Activated CD4-positive, alpha-beta T cell treated with anti-CD3 and anti-CD28 coated beads, Interleukin-2, Interleukin-4, amounts not matched to agents 100 ng/mL and 50 ng/mL, durations not matched to agents 16 hours and 8 hours (primary cell): ENCODE measurements at regions not wholly inside any gene's neighbourhood (a gene's known extent, or its start where the extent isn't known, plus 50 kb on each side); places are given as distances from the start of the nearest gene placed in this dataset.

Experiments used
- DNase-seq: peaks from one replicate; pipeline ENCODE4 v3.0.0-alpha.2; 2020; ENCODE audit warnings: low spot score

GRCh38 chr17:79243603-79243990, 169.0 kb downstream of the ENGASE start:
- DNase-seq: no peak

- DNase-seq: no peak
Observed at GRCh38 chr17:79242873-79243602, 168.4 kb downstream of the ENGASE start.

- DNase-seq: no peak
Observed at GRCh38 chr17:79242393-79242792, 167.8 kb downstream of the ENGASE start.

- DNase-seq: no peak
Observed at GRCh38 chr17:79241616-79242015, 167.0 kb downstream of the ENGASE start.

GRCh38 chr17:79239205-79239604, 164.6 kb downstream of the ENGASE start:
- DNase-seq: no peak

GRCh38 chr17:79237448-79238053, 162.9 kb downstream of the ENGASE start:
- no peak for DNase-seq

GRCh38 chr17:79235808-79236207, 161.2 kb downstream of the ENGASE start:
- no peak for DNase-seq

GRCh38 chr17:79233916-79234551, 159.4 kb downstream of the ENGASE start:
- DNase-seq: no peak

GRCh38 chr17:79232957-79233356, 158.3 kb downstream of the ENGASE start:
- DNase-seq: no peak

- DNase-seq: no peak
Observed at GRCh38 chr17:79231766-79232287, 157.2 kb downstream of the ENGASE start.

- DNase-seq: no peak
Observed at GRCh38 chr17:79230576-79230975, 156.0 kb downstream of the ENGASE start.

- no peak for DNase-seq
Observed at GRCh38 chr17:79226037-79226436, 151.4 kb downstream of the ENGASE start.

- DNase-seq: no peak
Observed at GRCh38 chr17:79224903-79225302, 150.3 kb downstream of the ENGASE start.

- no peak for DNase-seq
Observed at GRCh38 chr17:79224476-79224875, 149.9 kb downstream of the ENGASE start.

- DNase-seq: no peak
Observed at GRCh38 chr17:79223953-79224352, 149.3 kb downstream of the ENGASE start.

GRCh38 chr17:79223471-79223870, 148.8 kb downstream of the ENGASE start:
- no peak for DNase-seq

- no peak for DNase-seq
Observed at GRCh38 chr17:79221597-79221996, 147.0 kb downstream of the ENGASE start.

- DNase-seq: no peak
Observed at GRCh38 chr17:79220713-79221291, 146.2 kb downstream of the ENGASE start.

GRCh38 chr17:79220201-79220712, 145.6 kb downstream of the ENGASE start:
- no peak for DNase-seq

- DNase-seq: no peak
Observed at GRCh38 chr17:79219208-79219935, 144.7 kb downstream of the ENGASE start.

GRCh38 chr17:79218825-79219200, 144.2 kb downstream of the ENGASE start:
- no peak for DNase-seq
